OCI-LY3 (cell line): ENCODE measurements at regions not wholly inside any gene's neighbourhood (a gene's known extent, or its start where the extent isn't known, plus 50 kb on each side); places are given as distances from the start of the nearest gene placed in this dataset.

Source experiments
- CTCF ChIP-seq: fragments of 200-600, 300-600 bp; sonication (generic); IDR thresholded peaks from 2 replicates; pipeline ENCODE4 v1.5.1; 2014; ENCODE audit warnings: antibody characterized with exemption, low read length, low read depth
- EZH2phosphoT487 ChIP-seq: fragments of 200-600 bp; shearing (Covaris generic); IDR thresholded peaks from 2 replicates; pipeline ENCODE4 v1.6.1; 2018; ENCODE audit warnings: antibody characterized with exemption, mixed run types, low read depth

DNA sequence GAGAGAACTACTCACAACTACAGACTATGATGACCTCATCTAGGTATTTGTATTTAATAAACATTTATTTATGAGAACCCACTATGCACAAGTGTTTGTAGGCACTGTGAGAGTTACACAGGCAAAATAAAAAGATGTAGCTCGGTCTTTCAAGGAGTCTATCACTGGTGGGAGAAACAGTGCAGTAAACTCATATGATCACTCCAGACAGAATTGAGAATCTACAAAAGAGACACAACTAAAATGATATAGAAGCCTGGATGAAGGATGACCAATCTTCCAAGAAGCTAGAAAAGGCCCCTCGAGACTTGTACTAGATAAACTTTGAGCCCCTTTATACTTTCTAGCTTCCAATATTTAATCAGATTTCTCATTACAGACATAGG lies 70.2 kb upstream of the ZBTB20 start:
- TF ChIP-seq CTCF, result no peak
- TF ChIP-seq EZH2phosphoT487, result no peak
